Liver (tissue), 3 donors: ENCODE measurements at regions not wholly inside any gene's neighbourhood (a gene's known extent, or its start where the extent isn't known, plus 50 kb on each side); places are given as distances from the start of the nearest gene placed in this dataset.

Experiments
- CTCF ChIP-seq: fragments of 150-350 bp; IDR thresholded peaks from 2 replicates; pipeline ENCODE4 v1.5.1; 2017; ENCODE audit warnings: improper control_type of control experiment, low read depth, low read length; ENCODE audit not compliant: missing input control
- GABPA ChIP-seq, 2 donors: IDR thresholded peaks in 1 of 2; conservative IDR thresholded peaks in 1 of 2; 2 replicates each; pipeline ENCODE4 v1.6.1; 2016; ENCODE audit warnings: antibody characterized with exemption in 2 of 2, mild to moderate bottlenecking in 1 of 2, moderate library complexity in 1 of 2
- REST ChIP-seq: IDR thresholded peaks from 2 replicates; pipeline ENCODE4 v1.6.1; 2016; ENCODE audit warnings: antibody characterized with exemption, mild to moderate bottlenecking
- SP1 ChIP-seq: IDR thresholded peaks from 2 replicates; pipeline ENCODE4 v1.6.1; 2018; ENCODE audit warnings: antibody characterized with exemption, mild to moderate bottlenecking
- YY1 ChIP-seq: IDR thresholded peaks from 2 replicates; pipeline ENCODE4 v1.6.1; 2016; ENCODE audit warnings: antibody characterized with exemption, mild to moderate bottlenecking
- ZBTB33 ChIP-seq: IDR thresholded peaks from 2 replicates; pipeline ENCODE4 v1.6.1; 2016; ENCODE audit warnings: antibody characterized with exemption
- donor health status: healthy.
- donor health status: healthy.

- TF ChIP-seq YY1 (no peak), ZBTB33 (no peak), CTCF (no peak), SP1 (no peak), REST (no peak), GABPA (IDR thresholded peaks at IDR 0.05 in 1 of 2, conservative IDR thresholded peaks at IDR 0.05 in 1 of 2) (no peak)
These were observed 362.2 kb downstream of the SMARCA1 start for GRCh38 chrX:129161108-129161507.
